ENCODE measurements at regions not wholly inside any gene's neighbourhood (a gene's known extent, or its start where the extent isn't known, plus 50 kb on each side); places are given as distances from the start of the nearest gene placed in this dataset.

DNA sequence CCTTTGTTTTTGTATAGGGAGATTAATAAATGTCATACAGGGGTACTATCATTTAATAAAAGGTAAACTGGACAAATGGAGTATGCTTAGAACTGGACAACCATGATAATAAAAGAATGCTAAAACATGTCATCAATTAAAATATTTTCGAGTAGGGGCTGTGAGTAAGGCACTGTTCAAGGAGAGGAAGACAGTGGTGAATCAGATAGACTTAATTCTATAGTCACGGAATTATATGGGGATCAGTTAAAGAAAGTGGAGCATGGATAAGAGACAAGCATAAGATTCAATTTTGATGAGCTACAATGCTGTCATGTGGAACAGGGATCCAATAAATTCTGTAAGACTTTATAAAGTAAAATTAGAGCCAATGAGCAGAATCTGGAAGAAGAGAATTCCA lies 104.5 kb downstream of the HMHB1 start:
- no peak for TF ChIP-seq CTCF (IDR thresholded peaks at IDR 0.05)
- TF ChIP-seq POLR2A (IDR thresholded peaks at IDR 0.05), result no peak
